ENCODE measurements at regions not wholly inside any gene's neighbourhood (a gene's known extent, or its start where the extent isn't known, plus 50 kb on each side); places are given as distances from the start of the nearest gene placed in this dataset.

GRCh38 chrX:67480789-67481188 is 63.0 kb upstream of the AR start:
- TF ChIP-seq HNF4A (conservative IDR thresholded peaks at IDR 0.05) (no peak), GABPA (IDR thresholded peaks at IDR 0.05 in 1 of 2, conservative IDR thresholded peaks at IDR 0.05 in 1 of 2) (no peak), CTCF (IDR thresholded peaks at IDR 0.05; ENCODE audit: low read depth, low read length, missing input control) (no peak), RAD21 (IDR thresholded peaks at IDR 0.05) (no peak), SP1 (IDR thresholded peaks at IDR 0.05) (no peak), YY1 (IDR thresholded peaks at IDR 0.05) (no peak), TAF1 (conservative IDR thresholded peaks at IDR 0.05) (no peak), REST (IDR thresholded peaks at IDR 0.05) (no peak), EGR1 (IDR thresholded peaks at IDR 0.05; ENCODE audit: low read depth in 2 of 2) (no peak), NR2F2 (IDR thresholded peaks at IDR 0.05) (no peak), FOXA2 (IDR thresholded peaks at IDR 0.05) (no peak)
- H3K36me3 ChIP-seq (ENCODE audit: control insufficient read depth in 4 of 4, insufficient read depth in 3 of 4, low read depth in 1 of 4, low read length in 3 of 4): no peaks in the 10 kb centered on the region
- H3K9ac ChIP-seq (ENCODE audit: low read depth in 1 of 2, low read length in 2 of 2): no peak overlapping the region
- H3K27me3 ChIP-seq (ENCODE audit: control insufficient read depth in 4 of 4, insufficient read depth in 4 of 4, low read length in 3 of 4): no peaks in the 10 kb centered on the region
- 66% methylated on average over 3 of the region's 3 CpGs for WGBS
- no peaks in the 10 kb centered on the region for H3K4me1 ChIP-seq (ENCODE audit: control insufficient read depth in 4 of 4, insufficient read depth in 4 of 4, low read length in 3 of 4)
- DNase-seq (ENCODE audit: low spot score): no peak
- H3K27ac ChIP-seq (ENCODE audit: low read depth in 1 of 2, low read length in 2 of 2): no peak overlapping the region
- H3K9me3 ChIP-seq (ENCODE audit: control insufficient read depth in 4 of 4, low read length in 3 of 4): no peaks in the 10 kb centered on the region
- H3K4me3 ChIP-seq (ENCODE audit: low read depth in 1 of 3, low read length in 3 of 3): no peak overlapping the region
